Activated CD4-positive, alpha-beta T cell treated with anti-CD3 and anti-CD28 coated beads for 48 hours (primary cell): ENCODE measurements at regions not wholly inside any gene's neighbourhood (a gene's known extent, or its start where the extent isn't known, plus 50 kb on each side); places are given as distances from the start of the nearest gene placed in this dataset.

Experiments used
- DNase-seq: peaks from one replicate; pipeline ENCODE4 v3.0.0-alpha.2; 2020

DNA sequence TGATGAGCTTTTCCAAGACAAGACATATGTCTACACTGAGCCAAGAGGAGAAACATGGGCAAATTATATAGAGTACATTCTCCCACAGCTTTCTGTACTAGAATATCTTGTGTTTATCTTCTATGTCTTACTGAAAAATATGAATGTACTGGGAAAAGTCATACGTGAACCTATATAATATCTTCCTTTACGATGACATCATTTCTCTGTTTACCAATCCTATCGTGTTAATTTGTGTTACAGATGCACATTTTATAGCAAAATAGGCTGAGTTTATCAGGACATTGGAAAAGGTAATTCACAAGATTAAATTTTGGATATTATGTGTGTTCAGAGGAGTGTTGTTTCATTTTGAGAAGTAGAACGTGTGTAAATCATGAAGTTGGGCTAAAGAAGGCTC is 452.5 kb upstream of the THRB start:
- no peak for DNase-seq

- DNase-seq = no peak
Observed at GRCh38 chr3:24951180-24951579, 456.5 kb upstream of the THRB start.

- no peak for DNase-seq
Observed at GRCh38 chr3:24952388-24952787, 457.7 kb upstream of the THRB start.

DNA sequence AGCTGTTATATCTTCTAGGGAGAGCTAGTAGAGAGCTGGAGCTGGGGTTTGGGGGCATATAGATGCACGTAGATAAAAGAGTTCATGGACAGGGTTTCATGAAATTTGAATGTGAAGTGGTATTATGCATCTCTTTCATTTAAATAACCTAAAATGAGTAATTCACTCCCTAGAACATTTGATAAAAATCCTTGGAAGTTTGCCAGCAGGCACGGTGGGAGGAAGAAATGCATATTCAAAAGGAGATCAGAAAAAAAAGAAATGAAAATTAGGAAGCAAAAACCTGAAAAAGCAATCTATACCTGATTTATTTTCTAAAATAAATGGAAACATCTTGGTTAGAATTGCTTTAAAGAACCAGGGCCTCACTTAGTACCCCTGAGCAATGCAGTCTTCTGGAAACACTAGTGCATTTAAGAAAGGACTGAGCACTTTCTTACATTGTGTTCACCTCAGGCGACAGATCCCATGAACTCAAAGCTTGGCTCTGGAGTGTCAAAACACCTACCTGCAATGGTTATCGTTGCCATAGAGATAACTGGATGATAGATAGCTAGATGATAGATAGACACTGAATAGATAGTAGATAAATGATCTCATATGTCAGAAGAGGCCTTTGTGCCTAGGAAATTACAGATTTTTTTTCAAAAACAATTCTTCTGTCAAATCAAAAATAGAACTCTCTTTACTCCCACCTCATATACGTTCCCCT is 458.6 kb upstream of the THRB start:
- no peak for DNase-seq

- no peak for DNase-seq
Observed at GRCh38 chr3:24956613-24957012, 462.0 kb upstream of the THRB start.

- no peak for DNase-seq
Observed at GRCh38 chr3:24958271-24958670, 463.6 kb upstream of the THRB start.

GRCh38 chr3:24958910-24959447 is 464.3 kb upstream of the THRB start:
- no peak for DNase-seq

DNA sequence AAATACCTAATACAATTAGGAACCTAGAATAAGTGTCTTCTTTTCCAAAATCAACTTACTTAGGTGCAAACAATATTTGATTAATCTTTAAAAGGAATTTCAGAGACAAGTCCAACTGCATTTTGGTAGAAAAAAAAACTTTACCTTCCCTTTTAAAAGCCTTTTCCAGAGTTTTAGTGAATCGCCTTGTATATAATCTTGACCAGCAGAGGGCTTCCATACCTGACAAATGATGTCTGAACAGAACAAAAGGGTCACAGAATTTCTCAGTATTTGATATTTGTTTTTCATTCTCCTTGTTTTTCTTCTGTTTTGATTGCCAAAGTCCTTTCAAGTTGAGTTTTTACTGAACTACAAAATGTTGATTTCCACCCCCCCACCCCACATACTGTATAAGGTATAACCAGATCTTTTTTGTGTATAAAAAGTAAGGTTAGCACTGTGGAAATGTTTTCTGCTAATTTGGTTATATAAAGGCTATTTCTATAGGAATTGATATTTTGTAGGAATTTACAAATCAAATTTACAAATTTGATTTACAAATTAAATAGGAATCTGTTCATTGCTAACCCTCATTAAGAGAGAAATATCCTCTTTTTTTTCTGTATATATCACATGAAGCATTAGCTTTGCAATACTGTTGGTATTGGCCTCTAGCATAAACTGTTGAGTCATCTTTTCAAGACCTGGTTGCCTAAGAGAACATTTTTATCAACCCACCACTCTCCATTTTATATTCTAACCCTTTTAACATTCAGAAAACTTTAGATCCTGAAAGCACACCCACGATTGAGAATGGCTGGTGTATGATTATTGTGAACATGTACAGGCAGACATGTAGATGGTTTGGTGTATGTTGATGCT is 464.1 kb upstream of the RARB start:
- DNase-seq = no peak

- no peak for DNase-seq
Observed at GRCh38 chr3:24965706-24966385, 462.2 kb upstream of the RARB start.

- DNase-seq = no peak
Observed at GRCh38 chr3:24968036-24968435, 460.0 kb upstream of the RARB start.

DNA sequence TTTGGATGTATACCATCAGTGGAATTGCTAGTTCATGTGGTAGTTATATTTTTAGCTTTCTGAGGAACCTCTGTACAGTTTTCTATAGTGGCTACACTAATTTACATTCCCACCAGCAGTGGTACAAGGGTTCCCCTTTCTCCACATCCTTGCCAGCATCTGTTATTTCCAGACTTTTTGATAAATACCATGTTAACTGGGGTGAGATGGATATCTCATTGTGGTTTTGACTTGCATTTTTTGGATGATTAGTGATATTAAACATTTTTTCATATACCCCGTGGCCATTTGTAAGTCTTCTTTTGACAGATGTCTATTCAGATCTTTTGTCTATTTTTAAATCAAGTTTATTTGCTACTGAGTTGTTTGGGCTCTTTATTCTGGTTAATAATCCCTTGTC is 455.6 kb upstream of the RARB start:
- DNase-seq = no peak

DNA sequence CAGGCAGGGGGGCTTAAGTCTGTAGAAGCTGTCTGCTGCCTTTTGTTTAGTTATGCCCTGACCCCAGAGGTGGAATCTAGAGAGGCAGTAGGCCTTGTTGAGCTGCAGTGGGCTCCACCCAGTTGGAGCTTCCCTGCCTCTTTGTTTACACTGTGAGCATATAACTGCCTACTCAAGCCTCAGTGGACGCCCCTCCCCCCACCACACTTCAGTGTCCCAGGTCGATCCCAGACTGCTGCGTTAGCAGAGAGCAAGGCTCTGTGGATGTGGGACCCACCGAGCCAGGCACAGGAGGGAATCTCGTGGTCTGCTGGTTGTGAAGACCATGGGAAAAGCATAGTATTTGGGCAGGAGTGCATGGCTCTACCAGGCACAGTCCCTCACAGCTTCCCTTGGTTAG is 446.8 kb upstream of the RARB start:
- DNase-seq = no peak

DNA sequence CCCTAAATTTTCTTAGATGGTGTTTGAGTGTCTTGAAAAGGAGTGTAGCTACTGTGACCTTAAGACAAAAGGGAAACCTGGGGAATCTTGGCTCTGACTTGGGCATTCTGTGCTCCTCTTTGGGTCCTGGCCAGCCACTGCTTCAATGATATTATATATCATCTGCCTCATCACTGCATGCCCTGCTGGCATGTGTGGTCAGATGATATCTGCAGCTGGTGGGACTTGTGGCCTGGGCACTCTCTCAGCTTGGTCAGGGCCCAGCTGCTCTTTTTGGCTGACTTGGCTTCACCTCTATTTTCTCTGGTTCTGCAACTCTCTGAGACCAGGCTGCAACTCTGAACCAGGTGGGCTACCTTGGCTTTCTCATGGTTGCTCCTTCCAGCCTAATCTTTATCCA is 446.1 kb upstream of the RARB start:
- no peak for DNase-seq

DNA sequence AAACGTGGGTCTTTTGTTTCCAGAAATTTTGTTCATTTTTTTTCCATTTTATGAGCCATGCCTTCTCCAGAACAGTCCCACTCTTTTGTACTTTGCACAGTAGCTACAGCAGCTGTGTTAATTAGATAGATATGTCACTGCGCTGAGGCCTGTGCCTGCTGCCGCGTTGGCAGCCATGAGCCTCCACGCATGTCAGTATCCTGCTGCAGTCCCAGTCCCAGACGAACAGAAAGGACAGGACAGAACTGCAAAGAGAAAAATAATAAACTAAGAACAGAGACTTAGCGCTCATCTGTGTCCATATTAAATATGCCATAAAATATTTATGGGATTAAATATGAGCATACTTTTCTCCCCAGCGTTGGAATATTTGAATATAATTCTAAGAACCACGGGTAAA is 442.4 kb upstream of the RARB start:
- no peak for DNase-seq

DNA sequence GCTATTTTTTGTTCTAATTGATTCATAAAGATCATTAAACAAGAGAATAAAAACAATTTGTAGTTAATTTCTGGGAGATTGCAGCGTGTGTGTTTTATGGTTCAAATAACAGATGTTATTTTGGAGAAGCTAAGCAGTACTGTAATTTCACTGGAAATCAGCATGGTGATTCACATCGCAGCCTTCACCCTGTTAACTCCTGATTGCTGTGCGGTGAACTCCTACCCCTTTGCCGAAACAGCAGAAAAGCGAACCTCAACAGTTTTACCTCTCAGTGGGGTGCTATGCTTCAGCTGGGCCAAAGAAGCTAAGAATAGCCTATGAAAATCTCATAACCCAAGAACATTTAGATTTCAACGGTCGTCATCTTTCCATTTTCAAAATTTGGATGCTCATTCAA is 441.5 kb upstream of the RARB start:
- DNase-seq = no peak

GRCh38 chr3:24999357-24999756 is 428.7 kb upstream of the RARB start:
- no peak for DNase-seq

DNA sequence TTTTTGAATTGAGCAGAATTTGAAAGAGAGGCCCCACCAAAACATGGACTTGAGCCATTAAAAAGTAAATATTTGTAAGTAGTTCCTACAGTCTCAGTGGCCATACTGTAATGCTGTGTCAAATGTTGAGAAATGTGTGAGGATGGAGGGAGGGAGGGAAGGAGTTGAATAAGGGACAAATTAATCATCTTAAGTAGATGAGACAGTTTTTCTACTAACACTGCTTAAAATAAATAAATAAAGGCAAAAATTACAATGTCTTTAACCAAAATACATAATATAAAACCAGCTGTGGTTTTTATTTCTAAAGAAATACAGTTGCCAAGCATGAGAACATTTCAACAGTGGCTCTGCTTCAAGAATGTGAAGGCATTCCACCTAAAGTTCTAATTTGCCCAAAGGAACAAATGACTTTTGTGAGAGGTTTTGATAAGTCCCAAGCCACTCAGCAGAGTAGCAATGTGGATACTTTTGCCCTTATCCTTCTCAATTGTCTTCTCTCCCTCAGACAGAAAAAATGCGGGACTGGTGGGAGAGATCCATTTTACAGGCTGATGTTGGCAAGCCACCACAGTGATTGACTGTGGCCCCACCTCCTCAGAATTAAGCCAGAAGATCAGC is 427.0 kb upstream of the RARB start:
- no peak for DNase-seq

DNA sequence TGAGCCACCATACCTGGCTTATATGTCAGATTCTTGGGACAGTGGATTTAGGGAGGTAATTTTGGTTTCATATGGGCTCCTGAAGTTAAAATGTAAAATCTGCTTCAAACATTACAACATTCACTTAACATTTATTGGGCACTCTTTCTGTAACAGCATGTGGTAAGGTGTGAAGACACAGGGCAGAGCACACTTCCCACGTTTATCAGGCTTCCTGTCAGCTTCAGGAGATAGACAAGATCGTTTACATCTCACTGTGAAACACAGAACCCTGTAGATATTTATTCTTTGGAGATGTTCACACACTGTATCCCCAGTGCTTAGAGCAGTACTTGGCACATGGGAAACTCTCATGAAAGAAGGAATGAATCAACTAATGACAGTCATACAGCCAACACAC is 426.0 kb upstream of the RARB start:
- DNase-seq = no peak

DNA sequence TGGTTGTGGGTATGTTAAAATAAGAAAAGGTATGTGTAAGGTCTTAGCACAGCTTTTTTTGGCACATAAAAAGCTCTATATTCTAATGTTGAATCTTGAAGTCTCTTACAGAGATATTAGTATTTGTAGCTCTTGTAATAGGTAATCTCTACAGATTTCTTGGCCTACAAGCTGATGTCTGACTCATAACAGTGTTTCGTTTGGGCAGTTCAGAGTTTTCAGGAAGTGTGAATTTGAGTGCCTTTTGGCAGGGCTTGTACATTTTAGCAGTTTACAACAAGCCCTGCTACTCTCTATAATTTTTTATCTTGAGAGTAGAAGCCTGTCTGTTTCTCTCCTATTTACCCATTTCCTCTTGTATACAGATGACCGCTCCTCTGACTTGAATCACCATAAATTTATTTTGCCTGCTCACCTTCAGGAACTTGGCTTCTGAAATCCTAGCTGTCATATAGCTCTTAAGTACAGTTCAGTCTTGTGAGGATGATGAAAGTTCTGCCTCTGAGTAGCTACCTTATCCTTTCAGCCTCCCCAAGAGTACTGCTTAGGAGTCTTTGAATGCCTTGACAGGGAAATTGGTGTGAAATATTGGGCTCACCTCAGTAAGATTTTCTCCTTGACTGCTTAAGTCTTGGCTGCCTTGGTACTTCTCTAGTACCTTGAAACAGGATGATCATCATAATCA is 419.9 kb upstream of the RARB start:
- no peak for DNase-seq

DNA sequence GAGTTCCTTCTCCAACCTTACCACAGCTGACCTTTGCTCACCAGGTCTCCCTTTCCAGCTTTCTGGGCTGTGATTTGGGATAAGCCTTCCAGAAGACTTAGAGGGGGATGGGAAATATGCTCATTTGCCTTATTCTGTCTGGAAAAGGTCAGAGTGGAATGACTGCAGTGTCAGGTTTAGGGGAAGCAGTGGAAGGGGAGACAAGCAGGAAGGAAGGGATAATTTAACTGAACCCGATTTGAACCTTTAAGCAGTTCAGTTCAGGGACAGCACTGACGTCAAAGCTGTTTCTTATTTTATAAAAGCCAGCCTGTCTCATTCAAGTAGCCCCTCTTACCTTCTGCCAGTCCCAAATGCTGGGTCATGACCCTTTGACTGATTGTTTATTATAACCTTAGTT is 418.4 kb upstream of the RARB start:
- DNase-seq = no peak

GRCh38 chr3:25015599-25015998 is 412.5 kb upstream of the RARB start:
- no peak for DNase-seq

DNA sequence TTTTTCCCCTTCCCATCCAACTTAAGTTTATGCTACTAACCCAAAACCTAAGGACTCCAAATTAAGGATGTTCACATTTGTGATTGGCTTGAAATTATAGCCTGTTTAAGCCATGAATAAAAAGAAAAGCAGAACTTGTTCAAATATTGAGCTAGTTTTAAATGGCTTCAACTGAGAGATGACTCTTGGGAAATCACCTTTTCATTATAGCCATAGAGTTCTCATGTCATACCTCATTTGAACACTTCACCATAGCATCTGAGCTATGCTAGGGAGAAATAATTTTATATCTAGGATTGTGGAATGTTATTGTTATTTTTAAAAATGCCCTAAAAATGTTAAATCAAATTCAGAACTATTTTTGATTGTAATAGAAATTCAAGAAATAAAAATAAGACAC is 409.2 kb upstream of the RARB start:
- DNase-seq = no peak

DNA sequence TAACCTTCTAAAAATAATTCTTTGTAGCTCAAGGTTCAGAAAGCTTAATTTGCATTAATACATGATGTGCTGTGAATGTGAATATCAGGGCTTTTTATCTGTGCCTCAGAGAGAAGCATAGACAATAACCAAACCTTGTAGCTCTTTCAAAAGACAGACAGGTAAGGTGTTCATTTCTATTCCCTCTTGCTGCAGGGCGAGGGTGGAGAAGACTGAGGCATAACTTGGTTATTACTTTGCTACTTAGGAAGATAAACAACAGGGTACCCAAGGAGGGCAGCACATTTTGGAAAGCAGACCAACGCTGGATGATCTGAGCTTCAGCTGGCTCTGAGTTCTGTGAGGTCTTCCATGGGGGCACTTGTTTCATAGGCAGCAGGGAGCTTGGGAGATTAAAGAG is 408.6 kb upstream of the RARB start:
- DNase-seq = no peak
